ENCODE measurements at regions not wholly inside any gene's neighbourhood (a gene's known extent, or its start where the extent isn't known, plus 50 kb on each side); places are given as distances from the start of the nearest gene placed in this dataset.

- Histone ChIP-seq H2AFZ (ENCODE audit: control insufficient read depth, low read length) (no peak overlapping the region), H3K79me2 (ENCODE audit: control insufficient read depth, insufficient read depth, low read length) (no peaks in the 10 kb centered on the region), H3K27me3 (ENCODE audit: control insufficient read depth, extremely low read depth, insufficient read depth, low read length) (no peaks in the 10 kb centered on the region), H3K9ac (ENCODE audit: control insufficient read depth, extremely low read depth, insufficient read depth, low read length) (no peak overlapping the region), H3K27ac (ENCODE audit: control insufficient read depth, insufficient read depth, low read length) (no peak overlapping the region), H4K20me1 (ENCODE audit: control insufficient read depth, extremely low read depth, insufficient read depth, low read length) (no peaks in the 10 kb centered on the region), H3K9me3 (ENCODE audit: control insufficient read depth, low read depth, low read length) (peaks cover 2% of the 10 kb centered on the region), H3K4me2 (ENCODE audit: control insufficient read depth, extremely low read depth, insufficient read depth, low read depth, low read length) (no peak overlapping the region), H3K36me3 (ENCODE audit: control insufficient read depth in 2 of 2, extremely low read depth in 1 of 2, insufficient read depth in 2 of 2, low read length in 2 of 2) (no peaks in the 10 kb centered on the region), H3K4me3 (ENCODE audit: control insufficient read depth in 2 of 3, extremely low read depth in 1 of 3, insufficient read depth in 2 of 3, low read depth in 1 of 3, low read length in 3 of 3) (no peak overlapping the region), H3K4me1 (ENCODE audit: control insufficient read depth, extremely low read depth, insufficient read depth, low read length) (no peaks in the 10 kb centered on the region), H3K9me1 (ENCODE audit: control insufficient read depth, extremely low read depth, insufficient read depth, low read length) (no peaks in the 10 kb centered on the region)
- FAIRE-seq (no peak), DNase-seq (ENCODE audit: low read depth, low spot score) (no peak)
- dilution Hi-C loops (cut with MboI; ENCODE audit: extremely low pct_ligation_motif_present, low sequenced_read_pairs) = no loop called here
- TF ChIP-seq, protein P1, sequence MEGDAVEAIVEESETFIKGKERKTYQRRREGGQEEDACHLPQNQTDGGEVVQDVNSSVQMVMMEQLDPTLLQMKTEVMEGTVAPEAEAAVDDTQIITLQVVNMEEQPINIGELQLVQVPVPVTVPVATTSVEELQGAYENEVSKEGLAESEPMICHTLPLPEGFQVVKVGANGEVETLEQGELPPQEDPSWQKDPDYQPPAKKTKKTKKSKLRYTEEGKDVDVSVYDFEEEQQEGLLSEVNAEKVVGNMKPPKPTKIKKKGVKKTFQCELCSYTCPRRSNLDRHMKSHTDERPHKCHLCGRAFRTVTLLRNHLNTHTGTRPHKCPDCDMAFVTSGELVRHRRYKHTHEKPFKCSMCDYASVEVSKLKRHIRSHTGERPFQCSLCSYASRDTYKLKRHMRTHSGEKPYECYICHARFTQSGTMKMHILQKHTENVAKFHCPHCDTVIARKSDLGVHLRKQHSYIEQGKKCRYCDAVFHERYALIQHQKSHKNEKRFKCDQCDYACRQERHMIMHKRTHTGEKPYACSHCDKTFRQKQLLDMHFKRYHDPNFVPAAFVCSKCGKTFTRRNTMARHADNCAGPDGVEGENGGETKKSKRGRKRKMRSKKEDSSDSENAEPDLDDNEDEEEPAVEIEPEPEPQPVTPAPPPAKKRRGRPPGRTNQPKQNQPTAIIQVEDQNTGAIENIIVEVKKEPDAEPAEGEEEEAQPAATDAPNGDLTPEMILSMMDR (optimal IDR thresholded peaks at IDR 0.05 in 1 of 3, IDR thresholded peaks at IDR 0.05 in 1 of 3, conservative IDR thresholded peaks at IDR 0.05 in 1 of 3; ENCODE audit: extremely low read depth in 1 of 3, insufficient read depth in 2 of 3, low read length in 3 of 3) = no peak
- TF ChIP-seq EZH2 (IDR thresholded peaks at IDR 0.05; ENCODE audit: low read length) = no peak
Observed at GRCh38 chr13:22489771-22490170, 691.0 kb upstream of the SGCG start.

DNA sequence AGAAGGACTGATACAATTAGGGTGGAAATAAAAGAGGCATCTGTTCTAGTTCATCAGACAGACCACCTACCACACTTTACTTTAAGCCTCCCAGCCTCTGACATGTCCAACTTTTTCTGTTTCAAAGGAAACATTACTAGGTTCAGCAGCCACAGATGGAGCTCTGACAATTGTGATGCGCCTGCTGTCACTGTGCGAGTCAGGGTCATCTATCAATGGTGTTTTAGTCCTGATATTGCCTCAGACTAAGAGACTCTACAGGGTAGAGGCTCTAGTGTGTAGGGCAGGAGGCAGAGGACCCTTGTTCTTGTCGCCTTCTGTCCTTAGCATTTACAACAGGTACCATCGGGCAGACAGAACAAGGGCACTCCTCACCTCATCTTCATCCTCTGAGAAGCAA is 685.0 kb upstream of the SGCG start:
- Histone ChIP-seq H3K4me1 (ENCODE audit: control insufficient read depth, extremely low read depth, insufficient read depth, low read length) (no peaks in the 10 kb centered on the region), H3K27me3 (ENCODE audit: control insufficient read depth, extremely low read depth, insufficient read depth, low read length) (no peaks in the 10 kb centered on the region), H3K79me2 (ENCODE audit: control insufficient read depth, insufficient read depth, low read length) (no peaks in the 10 kb centered on the region), H3K36me3 (ENCODE audit: control insufficient read depth in 2 of 2, extremely low read depth in 1 of 2, insufficient read depth in 2 of 2, low read length in 2 of 2) (no peaks in the 10 kb centered on the region), H3K4me3 (ENCODE audit: control insufficient read depth in 2 of 3, extremely low read depth in 1 of 3, insufficient read depth in 2 of 3, low read depth in 1 of 3, low read length in 3 of 3) (no peak overlapping the region), H3K27ac (ENCODE audit: control insufficient read depth, insufficient read depth, low read length) (no peak overlapping the region), H3K4me2 (ENCODE audit: control insufficient read depth, extremely low read depth, insufficient read depth, low read depth, low read length) (no peak overlapping the region), H3K9me1 (ENCODE audit: control insufficient read depth, extremely low read depth, insufficient read depth, low read length) (no peaks in the 10 kb centered on the region), H3K9ac (ENCODE audit: control insufficient read depth, extremely low read depth, insufficient read depth, low read length) (no peak overlapping the region), H2AFZ (ENCODE audit: control insufficient read depth, low read length) (no peak overlapping the region), H3K9me3 (ENCODE audit: control insufficient read depth, low read depth, low read length) (peaks cover 2% of the 10 kb centered on the region), H4K20me1 (ENCODE audit: control insufficient read depth, extremely low read depth, insufficient read depth, low read length) (no peaks in the 10 kb centered on the region)
- FAIRE-seq = no peak
- DNase-seq (ENCODE audit: low read depth, low spot score) = no peak
- no peak for TF ChIP-seq EZH2 (IDR thresholded peaks at IDR 0.05; ENCODE audit: low read length)
- TF ChIP-seq, protein P1 (optimal IDR thresholded peaks at IDR 0.05 in 1 of 3, IDR thresholded peaks at IDR 0.05 in 1 of 3, conservative IDR thresholded peaks at IDR 0.05 in 1 of 3; ENCODE audit: extremely low read depth in 1 of 3, insufficient read depth in 2 of 3, low read length in 3 of 3) = no peak
- dilution Hi-C loops (cut with MboI; ENCODE audit: extremely low pct_ligation_motif_present, low sequenced_read_pairs) = no loop called here

Measured in keratinocyte (primary cell).